IMR-90 (cell line): ENCODE measurements at regions not wholly inside any gene's neighbourhood (a gene's known extent, or its start where the extent isn't known, plus 50 kb on each side); places are given as distances from the start of the nearest gene placed in this dataset.

Experiments
- ATAC-seq: fragments of 200-7000 bp; cut with Tn5 transposase; 2 replicates; pipeline ENCODE4 v1.9.1; 2020; ENCODE audit warnings: low read depth, mild to moderate bottlenecking, moderate library complexity
- BruUV-seq: library from RNA; stranded (reverse); fragments of 400-500 nt; replicated peaks from 2 replicates; lab custom pipeline; 2021; lab: Mats Ljungman, UMichigan
- CTCF ChIA-PET: fragments of 300-600 bp; formaldehyde crosslinking; extraction: SDS; loops from one replicate; lab custom pipeline; 2021; ENCODE audit warnings: antibody characterized with exemption; lab: Yijun Ruan, JAX
- POLR2A ChIA-PET: fragments of 300-600 bp; sonication (Branson Sonifier 250); formaldehyde crosslinking; loops from one replicate; lab custom pipeline; 2022; ENCODE audit warnings: antibody characterized with exemption; ENCODE audit not compliant: unreplicated experiment; lab: Charles Lee
- DNase-seq: peaks from one replicate; pipeline ENCODE4 v3.0.0; 2013
- H2AFZ ChIP-seq: replicated peaks from 2 replicates; pipeline ENCODE3; 2013; ENCODE audit warnings: low read length, mild to moderate bottlenecking; ENCODE audit not compliant: poor library complexity
- H2AK5ac ChIP-seq: 2 replicates; pipeline ENCODE4 v1.6.1; 2013; ENCODE audit warnings: low read depth, low read length, inconsistent platforms
- H2AK9ac ChIP-seq: replicated peaks from 2 replicates; pipeline ENCODE3; 2013; ENCODE audit warnings: mild to moderate bottlenecking, low read depth, low read length, moderate library complexity; ENCODE audit not compliant: poor library complexity
- H2BK120ac ChIP-seq: 2 replicates; pipeline ENCODE4 v1.6.1; 2013; ENCODE audit warnings: low read depth, low read length, inconsistent platforms
- H2BK15ac ChIP-seq: 3 replicates; pipeline ENCODE4 v1.6.1; 2013; ENCODE audit warnings: low read depth, low read length, inconsistent platforms
- H2BK20ac ChIP-seq: 2 replicates; pipeline ENCODE4 v1.6.1; 2013; ENCODE audit warnings: low read depth, mild to moderate bottlenecking, inconsistent platforms, low read length, moderate library complexity
- H2BK5ac ChIP-seq: 2 replicates; pipeline ENCODE4 v1.6.1; 2013; ENCODE audit warnings: mild to moderate bottlenecking, low read depth, low read length, inconsistent platforms; ENCODE audit not compliant: poor library complexity, severe bottlenecking
- H3K14ac ChIP-seq: replicated peaks from 2 replicates; pipeline ENCODE4 v1.6.1; 2013; ENCODE audit warnings: low read depth, low read length, inconsistent platforms
- H3K18ac ChIP-seq: 2 replicates; pipeline ENCODE4 v1.6.1; 2013; ENCODE audit warnings: low read depth, low read length, control low read depth
- H3K23ac ChIP-seq: 2 replicates; pipeline ENCODE4 v1.6.1; 2013; ENCODE audit warnings: low read depth, low read length, inconsistent platforms
- H3K27ac ChIP-seq: 2 replicates; pipeline ENCODE4 v1.5.1; 2013; ENCODE audit warnings: mild to moderate bottlenecking, control low read depth, low read length; ENCODE audit not compliant: insufficient read depth
- H3K27me3 ChIP-seq: 2 replicates; pipeline ENCODE4 v1.6.1; 2013; ENCODE audit warnings: low read length; ENCODE audit not compliant: control insufficient read depth, insufficient read depth
- H3K36me3 ChIP-seq: 2 replicates; pipeline ENCODE4 v1.6.1; 2013; ENCODE audit warnings: low read length, mixed read lengths; ENCODE audit not compliant: control insufficient read depth, insufficient read depth
- H3K4ac ChIP-seq: 2 replicates; pipeline ENCODE4 v1.6.1; 2013; ENCODE audit warnings: low read depth, low read length, inconsistent platforms
- H3K4me1 ChIP-seq: 2 replicates; pipeline ENCODE4 v1.6.1; 2013; ENCODE audit warnings: low read length, mixed read lengths; ENCODE audit not compliant: control insufficient read depth, insufficient read depth
- H3K4me2 ChIP-seq: 2 replicates; pipeline ENCODE4 v1.6.1; 2013; ENCODE audit warnings: low read depth, mild to moderate bottlenecking, control low read depth, low read length, moderate library complexity
- H3K4me3 ChIP-seq: 2 replicates; pipeline ENCODE4 v1.5.1; 2013; ENCODE audit warnings: low read depth, mild to moderate bottlenecking, control low read depth, low read length, moderate library complexity; ENCODE audit not compliant: insufficient read depth
- H3K56ac ChIP-seq: 2 replicates; pipeline ENCODE4 v1.6.1; 2013; ENCODE audit warnings: low read length, inconsistent platforms; ENCODE audit not compliant: insufficient read depth; ENCODE audit errors: extremely low read depth
- H3K79me1 ChIP-seq, 2 experiments: 2 replicates each; pipeline ENCODE4 v1.6.1; 2013; ENCODE audit warnings: low read length in 2 of 2, inconsistent platforms in 1 of 2, low read depth in 1 of 2
- H3K9ac ChIP-seq: 2 replicates; pipeline ENCODE4 v1.6.1; 2013; ENCODE audit warnings: low read depth, low read length, control low read depth
- H3K9me1 ChIP-seq: 2 replicates; pipeline ENCODE4 v1.6.1; 2013; ENCODE audit warnings: low read length, inconsistent platforms; ENCODE audit not compliant: insufficient read depth
- H3K9me3 ChIP-seq: 2 replicates; pipeline ENCODE4 v1.6.1; 2013; ENCODE audit warnings: low read length; ENCODE audit not compliant: control insufficient read depth, insufficient read depth
- H4K20me1 ChIP-seq: 2 replicates; pipeline ENCODE4 v1.6.1; 2013; ENCODE audit warnings: low read length, inconsistent platforms; ENCODE audit not compliant: insufficient read depth
- H4K5ac ChIP-seq: 2 replicates; pipeline ENCODE4 v1.6.1; 2013; ENCODE audit warnings: mild to moderate bottlenecking, low read depth, low read length, control low read depth
- H4K8ac ChIP-seq, 2 experiments: 2 replicates each; pipeline ENCODE4 v1.6.1; 2013; ENCODE audit warnings: low read depth in 2 of 2, low read length in 2 of 2, control low read depth in 1 of 2, inconsistent platforms in 1 of 2
- H4K91ac ChIP-seq: 2 replicates; pipeline ENCODE4 v1.6.1; 2013; ENCODE audit warnings: low read depth, low read length, inconsistent platforms; ENCODE audit not compliant: insufficient read depth
- BHLHE40 ChIP-seq: fragments of 150-350 bp; IDR thresholded peaks from 2 replicates; pipeline ENCODE4 v1.6.1; 2016; ENCODE audit warnings: mild to moderate bottlenecking, low read depth, low read length
- CEBPB ChIP-seq: IDR thresholded peaks from 2 replicates; pipeline ENCODE4 v1.6.1; 2012; ENCODE audit warnings: low read depth, low read length, improper control_type of control experiment
- CHD1 ChIP-seq: IDR thresholded peaks from 2 replicates; pipeline ENCODE4 v1.6.1; 2012; ENCODE audit warnings: low read depth, low read length, improper control_type of control experiment
- CTCF ChIP-seq: conservative IDR thresholded peaks from 2 replicates; pipeline ENCODE4 v1.5.1; 2012; ENCODE audit warnings: mild to moderate bottlenecking, low read depth, low read length, improper control_type of control experiment
- ELK1 ChIP-seq: fragments of 150-350 bp; IDR thresholded peaks from 2 replicates; pipeline ENCODE4 v1.6.1; 2016; ENCODE audit warnings: low read depth, mild to moderate bottlenecking, low read length, moderate library complexity, borderline replicate concordance
- FOS ChIP-seq: fragments of 150-350 bp; IDR thresholded peaks from 2 replicates; pipeline ENCODE4 v1.6.1; 2016; ENCODE audit warnings: low read depth, low read length
- MAFK ChIP-seq: IDR thresholded peaks from 2 replicates; pipeline ENCODE4 v1.6.1; 2012; ENCODE audit warnings: low read depth, low read length, improper control_type of control experiment
- MAZ ChIP-seq: IDR thresholded peaks from 2 replicates; pipeline ENCODE4 v1.6.1; 2012; ENCODE audit warnings: low read depth, mild to moderate bottlenecking, low read length, improper control_type of control experiment, moderate library complexity, borderline replicate concordance
- MXI1 ChIP-seq: IDR thresholded peaks from 2 replicates; pipeline ENCODE4 v1.6.1; 2012; ENCODE audit warnings: low read depth, mild to moderate bottlenecking, low read length, moderate library complexity, borderline replicate concordance
- NFE2L2 ChIP-seq: fragments of 150-350 bp; IDR thresholded peaks from 2 replicates; pipeline ENCODE4 v1.6.1; 2016; ENCODE audit warnings: low read depth, mild to moderate bottlenecking, low read length
- POLR2A ChIP-seq: IDR thresholded peaks from 2 replicates; pipeline ENCODE4 v1.6.1; 2012; ENCODE audit warnings: mild to moderate bottlenecking, low read depth, low read length
- RAD21 ChIP-seq: IDR thresholded peaks from 2 replicates; pipeline ENCODE4 v1.6.1; 2012; ENCODE audit warnings: low read length, improper control_type of control experiment
- RCOR1 ChIP-seq: IDR thresholded peaks from 2 replicates; pipeline ENCODE4 v1.6.1; 2012; ENCODE audit warnings: mild to moderate bottlenecking, low read length, improper control_type of control experiment; ENCODE audit not compliant: insufficient replicate concordance
- RFX5 ChIP-seq: IDR thresholded peaks from 2 replicates; pipeline ENCODE4 v1.8.0; 2012; ENCODE audit warnings: low read depth, mild to moderate bottlenecking, low read length, moderate library complexity
- SMC3 ChIP-seq: fragments of 150-350 bp; IDR thresholded peaks from 2 replicates; pipeline ENCODE4 v1.6.1; 2016; ENCODE audit warnings: low read depth, mild to moderate bottlenecking, antibody characterized with exemption, low read length, moderate library complexity
- USF2 ChIP-seq: fragments of 150-350 bp; IDR thresholded peaks from 2 replicates; pipeline ENCODE4 v1.6.1; 2017; ENCODE audit warnings: mild to moderate bottlenecking, antibody characterized with exemption, low read length, low read depth
- WGBS, 2 experiments: methylation state at CpG; one replicate each; pipeline versions ENCODE4 v1.1.5 to v1.1.7; 2013; ENCODE audit warnings: missing lambda C conversion rate in 2 of 2; ENCODE audit not compliant: insufficient read length in 1 of 2; ENCODE audit errors: extremely low coverage in 2 of 2; 5-methylcytosine and 5-hydroxymethylcytosine counted together
- dilution Hi-C: fragments of 300-500 bp; cut with HindIII; formaldehyde crosslinking; loops from one replicate; pipeline ENCODE4 v1.14.3; 2018; ENCODE audit warnings: low sequenced_read_pairs; ENCODE audit not compliant: unreplicated experiment
- in situ Hi-C: fragments of 300-500 bp; cut with MboI; formaldehyde crosslinking; loops from 3 replicates; pipeline ENCODE4 v1.14.3; 2019; ENCODE audit warnings: low sequenced_read_pairs, inconsistent platforms, mixed read lengths
- intact Hi-C: fragments of 100-400 bp; cut with micrococcal nuclease; formaldehyde crosslinking; loops from 2 replicates; pipeline ENCODE4 v1.10.0; 2022

GRCh38 chr6:98454809-98455322, 379.5 kb upstream of the POU3F2 start:
- ChIA-PET CTCF (no interaction called here), POLR2A (no interaction called here)
- DNase-seq = no peak
- H4K8ac ChIP-seq = no peak overlapping the region
- H3K27ac ChIP-seq = no peak overlapping the region
- no peak overlapping the region for H3K4me3 ChIP-seq
- no peak overlapping the region for H2AFZ ChIP-seq
- H3K9me3 ChIP-seq = peaks cover 3% of the 10 kb centered on the region; the same call in 1 of the 2 replicates
- WGBS, 2 experiments = 53% methylated on average over 2 of the region's 5 CpGs; no CpG with 5 or more reads in 1 of the 2 experiments
- ATAC-seq = no peak
- H2BK20ac ChIP-seq = no peak overlapping the region
- H2BK120ac ChIP-seq = no peak overlapping the region
- TF ChIP-seq ELK1 (no peak), RAD21 (no peak), FOS (no peak), SMC3 (no peak), USF2 (no peak), CTCF (no peak), CHD1 (no peak), MAZ (no peak), CEBPB (no peak), RCOR1 (no peak), MXI1 (no peak), NFE2L2 (no peak), BHLHE40 (no peak), RFX5 (no peak), POLR2A (no peak), MAFK (no peak)
- H4K91ac ChIP-seq = no peak overlapping the region
- H3K23ac ChIP-seq = no peak overlapping the region
- no peak overlapping the region for H2AK5ac ChIP-seq
- no peaks in the 10 kb centered on the region for H3K36me3 ChIP-seq
- H3K9me1 ChIP-seq = no peaks in the 10 kb centered on the region
- no TSS peak for BruUV-seq
- H3K14ac ChIP-seq = no peak overlapping the region
- no peak overlapping the region for H3K56ac ChIP-seq
- no peak overlapping the region for H2AK9ac ChIP-seq
- no peak overlapping the region for H3K18ac ChIP-seq
- H4K20me1 ChIP-seq = no peaks in the 10 kb centered on the region
- H3K4ac ChIP-seq = no peak overlapping the region
- H3K79me1 ChIP-seq = no peaks in the 10 kb centered on the region
- in situ Hi-C loops (no loop called here), intact Hi-C loops (no loop called here), dilution Hi-C loops (no loop called here)
- H3K4me2 ChIP-seq = no peak overlapping the region
- no peak overlapping the region for H2BK5ac ChIP-seq
- no peaks in the 10 kb centered on the region for H3K4me1 ChIP-seq
- H3K27me3 ChIP-seq = no peaks in the 10 kb centered on the region
- no peak overlapping the region for H2BK15ac ChIP-seq
- no peak overlapping the region for H4K5ac ChIP-seq
- no peak overlapping the region for H3K9ac ChIP-seq
